MM.1S (cell line): ENCODE measurements at regions not wholly inside any gene's neighbourhood (a gene's known extent, or its start where the extent isn't known, plus 50 kb on each side); places are given as distances from the start of the nearest gene placed in this dataset.

ENCODE experiments used
- DNase-seq: peaks from one replicate; pipeline ENCODE4 v3.0.0-alpha.2; 2015
- H2AFZ ChIP-seq: fragments of 300-600 bp; sonication (generic); 2 replicates; pipeline ENCODE4 v1.6.0; 2016; ENCODE audit warnings: antibody characterized with exemption, low read length
- H3F3A ChIP-seq: fragments of 300-600 bp; sonication (generic); 2 replicates; pipeline ENCODE4 v1.6.1; 2016; ENCODE audit warnings: mild to moderate bottlenecking, antibody characterized with exemption, low read length, moderate library complexity, mixed read lengths; ENCODE audit not compliant: insufficient read depth
- H3K27ac ChIP-seq: fragments of 300-600 bp; sonication (generic); 2 replicates; pipeline ENCODE4 v1.5.1; 2016; ENCODE audit warnings: mild to moderate bottlenecking, low read length
- H3K27me3 ChIP-seq: fragments of 300-600 bp; sonication (generic); replicated peaks from 2 replicates; pipeline ENCODE4 v1.6.0; 2016; ENCODE audit warnings: low read length; ENCODE audit not compliant: insufficient read depth
- H3K36me3 ChIP-seq: fragments of 300-600 bp; sonication (generic); replicated peaks from 2 replicates; pipeline ENCODE4 v1.6.1; 2016; ENCODE audit warnings: mild to moderate bottlenecking, low read length, mixed read lengths; ENCODE audit not compliant: insufficient read depth
- H3K4me1 ChIP-seq: fragments of 300-600 bp; sonication (generic); 2 replicates; pipeline ENCODE4 v1.6.1; 2016; ENCODE audit warnings: low read length, mixed read lengths
- H3K4me2 ChIP-seq: fragments of 300-600 bp; sonication (generic); 2 replicates; pipeline ENCODE4 v1.6.0; 2016; ENCODE audit warnings: low read depth, low read length
- H3K4me3 ChIP-seq: fragments of 300-600 bp; sonication (generic); 2 replicates; pipeline ENCODE4 v1.5.1; 2016; ENCODE audit warnings: low read length, mixed read lengths
- H3K79me2 ChIP-seq: fragments of 300-600 bp; sonication (generic); 2 replicates; pipeline ENCODE4 v1.6.1; 2016; ENCODE audit warnings: mixed run types, low read length, mixed read lengths
- H3K9ac ChIP-seq: fragments of 300-600 bp; sonication (generic); 2 replicates; pipeline ENCODE4 v1.6.1; 2016; ENCODE audit warnings: low read length, mixed read lengths
- H3K9me2 ChIP-seq: fragments of 300-600 bp; sonication (generic); replicated peaks from 2 replicates; pipeline ENCODE4 v1.6.1; 2016; ENCODE audit warnings: mild to moderate bottlenecking, low read length, mixed read lengths; ENCODE audit not compliant: insufficient read depth
- H3K9me3 ChIP-seq: fragments of 300-600 bp; sonication (generic); replicated peaks from 2 replicates; pipeline ENCODE4 v1.6.1; 2016; ENCODE audit warnings: mild to moderate bottlenecking, low read length, mixed read lengths; ENCODE audit not compliant: insufficient read depth
- H4K20me1 ChIP-seq: fragments of 300-600 bp; sonication (generic); 2 replicates; pipeline ENCODE4 v1.6.1; 2016; ENCODE audit warnings: mild to moderate bottlenecking, low read length, moderate library complexity, mixed read lengths; ENCODE audit not compliant: insufficient read depth
- CTCF ChIP-seq: fragments of 300-600 bp; sonication (generic); IDR thresholded peaks from 2 replicates; pipeline ENCODE4 v1.5.1; 2016; ENCODE audit warnings: antibody characterized with exemption, low read length, mixed read lengths
- EZH2 ChIP-seq: fragments of 300-600 bp; sonication (generic); optimal IDR thresholded peaks from 2 replicates; pipeline ENCODE3; 2017; ENCODE audit warnings: low read depth, mild to moderate bottlenecking, antibody characterized with exemption, low read length, mixed read lengths
- EZH2phosphoT487 ChIP-seq: fragments of 300-600 bp; sonication (generic); IDR thresholded peaks from 2 replicates; pipeline ENCODE4 v1.6.1; 2018; ENCODE audit warnings: antibody characterized with exemption, low read length

- TF ChIP-seq CTCF: no peak
- TF ChIP-seq EZH2phosphoT487: no peak
- TF ChIP-seq EZH2: no peak
- Histone ChIP-seq H3K79me2 (no peaks in the 10 kb centered on the region), H3K36me3 (no peaks in the 10 kb centered on the region), H3K4me3 (no peak overlapping the region), H3K9me2 (no peaks in the 10 kb centered on the region), H3K9me3 (no peaks in the 10 kb centered on the region), H3K9ac (no peak overlapping the region), H2AFZ (no peak overlapping the region), H3F3A (peaks cover 7% of the 10 kb centered on the region; the same call in 1 of the 2 replicates), H3K27me3 (no peaks in the 10 kb centered on the region), H4K20me1 (no peaks in the 10 kb centered on the region), H3K4me2 (no peak overlapping the region), H3K4me1 (peaks cover 13% of the 10 kb centered on the region), H3K27ac (no peak overlapping the region)
- no peak for DNase-seq
These were observed 157.1 kb upstream of the MAN1A1 start for GRCh38 chr6:119506631-119507174.

GRCh38 chr6:119501798-119502483, 152.4 kb upstream of the MAN1A1 start:
- H3K4me1 ChIP-seq: peaks cover 50% of the 10 kb centered on the region
- no peak overlapping the region for H3K4me3 ChIP-seq
- TF ChIP-seq EZH2 (no peak), CTCF (no peak), EZH2phosphoT487 (no peak)
- no peaks in the 10 kb centered on the region for H3K9me3 ChIP-seq
- H3K27me3 ChIP-seq: no peaks in the 10 kb centered on the region
- no peaks in the 10 kb centered on the region for H4K20me1 ChIP-seq
- H3K9ac ChIP-seq: no peak overlapping the region
- peak overlapping the region; percentile 14; the same call in 1 of the 2 replicates for H3K4me2 ChIP-seq
- no peaks in the 10 kb centered on the region for H3K36me3 ChIP-seq
- H2AFZ ChIP-seq: no peak overlapping the region
- peak; percentile 87 for DNase-seq
- no peaks in the 10 kb centered on the region for H3K79me2 ChIP-seq
- no peaks in the 10 kb centered on the region for H3K9me2 ChIP-seq
- H3K27ac ChIP-seq: peak overlapping the region; percentile 48; the same call in 1 of the 2 replicates
- H3F3A ChIP-seq: peaks cover 20% of the 10 kb centered on the region

GRCh38 chr6:119499797-119500196, 150.2 kb upstream of the MAN1A1 start:
- Histone ChIP-seq H3K27ac (no peak overlapping the region), H3K4me1 (peaks cover 67% of the 10 kb centered on the region), H3K9me2 (no peaks in the 10 kb centered on the region), H2AFZ (no peak overlapping the region), H3K9me3 (no peaks in the 10 kb centered on the region), H3K9ac (no peak overlapping the region), H3K4me2 (no peak overlapping the region), H3F3A (peaks cover 20% of the 10 kb centered on the region), H3K79me2 (no peaks in the 10 kb centered on the region), H3K36me3 (no peaks in the 10 kb centered on the region), H4K20me1 (no peaks in the 10 kb centered on the region), H3K27me3 (no peaks in the 10 kb centered on the region), H3K4me3 (no peak overlapping the region)
- DNase-seq: no peak
- no peak for TF ChIP-seq EZH2phosphoT487
